Activated B cell treated with CpG ODN at 0.5 μM for 24 hours (primary cell): ENCODE measurements at regions not wholly inside any gene's neighbourhood (a gene's known extent, or its start where the extent isn't known, plus 50 kb on each side); places are given as distances from the start of the nearest gene placed in this dataset.

Experiments used
- ATAC-seq: fragments of 200-7000 bp; cut with Tn5 transposase; one replicate; pipeline ENCODE4 v1.10.0; 2021; ENCODE audit warnings: low read depth, mild to moderate bottlenecking, moderate library complexity
- CTCF ChIA-PET: fragments of 350-600 bp; sonication (Branson Sonifier 250); formaldehyde crosslinking; loops from one replicate; lab custom pipeline; 2021; ENCODE audit warnings: antibody characterized with exemption; lab: Charles Lee
- POLR2A ChIA-PET: fragments of 350-600 bp; sonication (Branson Sonifier 250); formaldehyde crosslinking; loops from one replicate; lab custom pipeline; 2021; ENCODE audit warnings: antibody characterized with exemption; lab: Charles Lee
- DNase-seq: peaks from one replicate; pipeline ENCODE4 v3.0.0; 2022
- H3K27ac Mint-ChIP-seq: one replicate; pipeline ENCODE4 v1.8.0; 2020; ENCODE audit warnings: mixed read lengths
- H3K27me3 Mint-ChIP-seq: one replicate; pipeline ENCODE4 v1.8.0; 2021; ENCODE audit warnings: mixed read lengths
- H3K36me3 Mint-ChIP-seq: one replicate; pipeline ENCODE4 v1.8.0; 2021; ENCODE audit warnings: low read depth, mixed read lengths
- H3K4me1 Mint-ChIP-seq: one replicate; pipeline ENCODE4 v1.8.0; 2021; ENCODE audit warnings: mixed read lengths
- H3K4me3 Mint-ChIP-seq: one replicate; pipeline ENCODE4 v1.8.0; 2020; ENCODE audit warnings: mild to moderate bottlenecking, mixed read lengths
- H3K9me3 Mint-ChIP-seq: one replicate; pipeline ENCODE4 v1.8.0; 2020; ENCODE audit warnings: mixed read lengths
- intact Hi-C: fragments of 100-400 bp; cut with micrococcal nuclease; formaldehyde crosslinking; loops from one replicate; pipeline ENCODE4 v1.15.1; 2024
- TF ChIP-seq, protein P1 (sequence below): fragments of 200-600 bp; IDR thresholded peaks from one replicate; pipeline ENCODE4 v1.8.0; 2022; ENCODE audit warnings: antibody characterized with exemption, mild to moderate bottlenecking

DNA sequence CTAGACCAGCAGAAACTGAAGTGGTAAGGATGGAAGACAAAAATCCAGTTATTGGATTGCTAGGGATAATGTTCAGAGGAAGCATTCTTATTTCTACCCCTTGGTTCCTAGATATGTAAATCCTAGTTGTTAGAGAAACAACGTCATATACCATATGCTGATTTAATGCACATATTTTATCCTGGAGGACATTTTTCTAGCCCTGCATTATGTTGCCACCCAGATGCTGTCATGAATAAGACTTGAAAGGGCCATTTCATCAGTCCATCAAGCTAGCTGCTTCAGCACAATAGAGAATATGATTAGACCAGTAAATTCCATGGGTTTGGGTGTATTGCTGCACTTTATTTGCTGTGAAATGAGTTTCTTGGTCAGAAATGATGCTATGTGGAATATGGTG is 1736.4 kb downstream of the MAT2B start:
- ChIA-PET CTCF (no interaction called here), POLR2A (no interaction called here)
- ATAC-seq (no peak), DNase-seq (no peak)
- Mint-ChIP-seq H3K4me3 (no peak overlapping the region), H3K27me3 (no peaks in the 10 kb centered on the region), H3K4me1 (no peaks in the 10 kb centered on the region), H3K36me3 (no peaks in the 10 kb centered on the region), H3K9me3 (no peaks in the 10 kb centered on the region), H3K27ac (no peak overlapping the region)
- TF ChIP-seq, protein P1, sequence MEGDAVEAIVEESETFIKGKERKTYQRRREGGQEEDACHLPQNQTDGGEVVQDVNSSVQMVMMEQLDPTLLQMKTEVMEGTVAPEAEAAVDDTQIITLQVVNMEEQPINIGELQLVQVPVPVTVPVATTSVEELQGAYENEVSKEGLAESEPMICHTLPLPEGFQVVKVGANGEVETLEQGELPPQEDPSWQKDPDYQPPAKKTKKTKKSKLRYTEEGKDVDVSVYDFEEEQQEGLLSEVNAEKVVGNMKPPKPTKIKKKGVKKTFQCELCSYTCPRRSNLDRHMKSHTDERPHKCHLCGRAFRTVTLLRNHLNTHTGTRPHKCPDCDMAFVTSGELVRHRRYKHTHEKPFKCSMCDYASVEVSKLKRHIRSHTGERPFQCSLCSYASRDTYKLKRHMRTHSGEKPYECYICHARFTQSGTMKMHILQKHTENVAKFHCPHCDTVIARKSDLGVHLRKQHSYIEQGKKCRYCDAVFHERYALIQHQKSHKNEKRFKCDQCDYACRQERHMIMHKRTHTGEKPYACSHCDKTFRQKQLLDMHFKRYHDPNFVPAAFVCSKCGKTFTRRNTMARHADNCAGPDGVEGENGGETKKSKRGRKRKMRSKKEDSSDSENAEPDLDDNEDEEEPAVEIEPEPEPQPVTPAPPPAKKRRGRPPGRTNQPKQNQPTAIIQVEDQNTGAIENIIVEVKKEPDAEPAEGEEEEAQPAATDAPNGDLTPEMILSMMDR = no peak
- intact Hi-C loops = no loop called here

DNA sequence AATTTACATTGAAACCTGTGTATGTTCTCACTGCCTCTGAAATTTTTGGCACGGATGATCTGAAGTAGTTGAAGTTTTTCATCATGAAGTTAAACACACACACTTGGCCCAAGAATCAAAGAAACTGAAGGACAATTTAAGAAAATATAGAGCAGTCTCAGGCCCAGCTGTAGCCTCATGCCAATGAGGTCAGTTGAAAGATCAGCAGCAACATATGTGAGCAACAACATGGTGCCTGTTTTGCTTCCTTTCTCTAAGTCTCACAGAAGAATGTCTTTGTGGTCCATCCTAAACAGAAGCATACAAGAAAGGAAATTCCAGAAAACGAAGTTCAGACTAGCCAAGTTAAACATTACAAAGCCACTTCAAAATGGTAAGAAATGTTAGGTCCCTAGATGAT is 1737.2 kb downstream of the MAT2B start:
- TF ChIP-seq, protein P1 = no peak
- Mint-ChIP-seq H3K36me3 (no peaks in the 10 kb centered on the region), H3K27ac (no peak overlapping the region), H3K4me1 (no peaks in the 10 kb centered on the region), H3K27me3 (no peaks in the 10 kb centered on the region), H3K4me3 (no peak overlapping the region), H3K9me3 (no peaks in the 10 kb centered on the region)
- POLR2A ChIA-PET = no interaction called here
- intact Hi-C loops = no loop called here
- no peak for DNase-seq
- ATAC-seq = no peak
- CTCF ChIA-PET = no interaction called here

DNA sequence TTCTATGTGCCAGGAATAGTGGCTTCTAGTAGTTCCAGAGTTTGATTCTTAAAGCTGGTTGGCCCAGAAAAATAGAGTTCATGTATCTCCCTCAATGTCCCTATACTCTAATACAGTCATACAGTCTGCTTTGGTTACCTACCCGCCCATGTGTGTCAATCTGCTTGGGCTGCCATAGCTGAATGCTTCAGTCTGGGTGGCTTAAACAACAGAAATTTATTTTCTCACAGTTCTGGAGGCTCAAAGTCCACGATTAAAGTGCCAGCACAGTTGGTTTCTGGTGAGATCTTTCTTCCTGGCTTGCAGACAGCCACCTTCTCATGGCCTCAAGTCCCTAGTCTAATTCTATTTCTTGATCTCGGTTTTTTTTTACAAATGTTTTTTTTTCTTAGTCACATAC is 1739.0 kb downstream of the MAT2B start:
- no peak for DNase-seq
- Mint-ChIP-seq H3K27me3 (no peaks in the 10 kb centered on the region), H3K4me3 (no peak overlapping the region), H3K27ac (no peak overlapping the region), H3K4me1 (no peaks in the 10 kb centered on the region), H3K36me3 (no peaks in the 10 kb centered on the region), H3K9me3 (no peaks in the 10 kb centered on the region)
- ATAC-seq = no peak
- CTCF ChIA-PET = no interaction called here
- TF ChIP-seq, protein P1 = no peak
- intact Hi-C loops = no loop called here
- POLR2A ChIA-PET = no interaction called here

DNA sequence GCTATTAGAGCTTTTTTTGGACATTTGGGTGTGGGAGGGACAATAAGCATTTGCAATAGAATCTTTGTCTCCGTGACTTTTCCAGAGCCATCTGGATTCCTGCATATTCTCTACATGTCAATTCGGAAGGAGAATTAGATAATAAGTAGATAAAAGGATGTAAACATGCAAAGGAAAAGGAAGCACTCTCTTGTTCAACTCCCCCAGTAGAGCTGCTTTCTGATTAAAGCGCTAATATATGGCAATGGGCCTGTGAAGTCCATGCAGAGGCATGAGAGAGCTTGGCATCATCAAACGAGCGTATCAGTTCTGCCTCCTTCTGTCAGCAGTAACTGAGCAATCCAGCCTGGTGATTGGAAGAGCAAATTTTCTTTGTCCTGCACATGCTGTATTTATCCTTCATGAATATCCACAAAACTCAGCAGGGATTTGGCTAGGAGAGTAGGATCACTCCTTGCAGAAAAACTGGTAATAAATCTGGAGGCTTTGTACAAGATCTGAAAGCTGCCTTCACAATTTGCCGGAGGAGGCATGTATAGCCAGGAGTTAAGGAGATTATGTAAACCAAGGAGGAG is 1752.9 kb downstream of the MAT2B start:
- POLR2A ChIA-PET = no interaction called here
- TF ChIP-seq, protein P1 = no peak
- DNase-seq = no peak
- no peaks in the 10 kb centered on the region for H3K27me3 Mint-ChIP-seq
- intact Hi-C loops = no loop called here
- CTCF ChIA-PET = no interaction called here
- ATAC-seq = no peak
- no peaks in the 10 kb centered on the region for H3K36me3 Mint-ChIP-seq
- no peak overlapping the region for H3K27ac Mint-ChIP-seq
- no peak overlapping the region for H3K4me3 Mint-ChIP-seq
- H3K4me1 Mint-ChIP-seq = no peaks in the 10 kb centered on the region
- no peaks in the 10 kb centered on the region for H3K9me3 Mint-ChIP-seq

DNA sequence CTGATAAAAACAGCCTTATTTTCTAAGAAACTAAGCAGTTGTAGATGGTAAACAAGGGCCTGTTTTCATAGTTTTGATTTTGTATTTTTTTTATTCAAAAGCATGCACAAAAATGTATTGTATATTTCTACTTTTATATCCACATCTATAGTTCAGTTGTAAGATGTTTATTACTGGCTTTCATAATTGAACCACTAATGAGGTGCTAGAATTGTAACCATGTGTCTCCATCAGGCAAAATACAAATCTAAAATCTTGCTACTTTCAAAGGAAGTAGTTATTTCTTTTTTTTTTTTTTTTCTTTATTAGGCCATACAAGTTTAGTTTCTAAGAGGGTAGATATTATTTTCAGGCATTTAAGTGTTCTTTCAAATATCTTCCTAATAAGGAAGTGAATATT is 1755.0 kb downstream of the MAT2B start:
- DNase-seq (no peak), ATAC-seq (no peak)
- ChIA-PET CTCF (no interaction called here), POLR2A (no interaction called here)
- Mint-ChIP-seq H3K9me3 (no peaks in the 10 kb centered on the region), H3K27me3 (no peaks in the 10 kb centered on the region), H3K27ac (no peak overlapping the region), H3K4me1 (no peaks in the 10 kb centered on the region), H3K4me3 (no peak overlapping the region), H3K36me3 (no peaks in the 10 kb centered on the region)
- intact Hi-C loops = no loop called here
- TF ChIP-seq, protein P1 = no peak
